ENCODE measurements at regions not wholly inside any gene's neighbourhood (a gene's known extent, or its start where the extent isn't known, plus 50 kb on each side); places are given as distances from the start of the nearest gene placed in this dataset.

GRCh38 chr3:110164632-110165369 is 827.5 kb upstream of the DPPA4 start:
- no peak for TF ChIP-seq FOXM1 (IDR thresholded peaks at IDR 0.05; ENCODE audit: borderline replicate concordance)
- TF ChIP-seq BHLHE40 (IDR thresholded peaks at IDR 0.05; ENCODE audit: borderline replicate concordance), result no peak

Measured in HEK293T (cell line).